DOHH2 (cell line): ENCODE measurements at regions not wholly inside any gene's neighbourhood (a gene's known extent, or its start where the extent isn't known, plus 50 kb on each side); places are given as distances from the start of the nearest gene placed in this dataset.

ENCODE experiments used
- CTCF ChIP-seq: fragments of 200-600 bp; sonication (generic); IDR thresholded peaks from one replicate; pipeline ENCODE4 v1.5.1; 2014; ENCODE audit warnings: antibody characterized with exemption, mild to moderate bottlenecking, low read depth, low read length; ENCODE audit not compliant: poor library complexity, severe bottlenecking
- EZH2phosphoT487 ChIP-seq: fragments of 200-600 bp; sonication (generic); IDR thresholded peaks from 2 replicates; pipeline ENCODE4 v1.6.1; 2017; ENCODE audit warnings: borderline replicate concordance, mild to moderate bottlenecking, antibody characterized with exemption, low read length, moderate library complexity, mixed read lengths

DNA sequence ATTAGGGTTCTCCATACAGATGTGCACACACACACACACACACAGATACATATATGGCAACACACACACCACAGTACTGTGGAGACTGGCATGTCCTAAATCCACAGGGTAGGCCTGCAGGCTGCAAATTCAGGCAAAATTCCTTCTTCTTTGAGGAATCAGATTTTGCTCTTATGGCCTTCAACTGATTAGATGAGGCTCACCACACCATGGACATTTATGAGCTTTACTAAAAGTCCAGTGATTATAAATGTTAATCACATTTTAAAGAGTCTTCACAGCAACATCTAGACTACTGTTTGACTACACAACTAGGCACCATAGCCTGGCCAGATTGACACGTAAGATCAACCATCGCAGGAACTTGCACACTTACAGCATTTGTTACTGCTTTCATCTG, 140.3 kb upstream of the UBE3A start:
- no peak for TF ChIP-seq CTCF
- TF ChIP-seq EZH2phosphoT487: no peak
